ENCODE measurements at regions not wholly inside any gene's neighbourhood (a gene's known extent, or its start where the extent isn't known, plus 50 kb on each side); places are given as distances from the start of the nearest gene placed in this dataset.

- POLR2A ChIA-PET: interaction anchor here (0.7 kb wide), 1 partner anchor 45 kb away, joined by 3 read pairs; no protein-coding TSS in a partner anchor
- peak overlapping the region; percentile 67 for H3K4me2 ChIP-seq (ENCODE audit: low read length)
- H3K27ac ChIP-seq (ENCODE audit: low read depth, low read length, poor library complexity, severe bottlenecking): peak overlapping the region; percentile 37
- H4K20me1 ChIP-seq (ENCODE audit: insufficient read depth, low read length): no peaks in the 10 kb centered on the region
- no TSS peak for BruUV-seq (replicated peaks)
- TF ChIP-seq CTCF (conservative IDR thresholded peaks at IDR 0.05; ENCODE audit: low read length) (no peak), EZH2phosphoT487 (IDR thresholded peaks at IDR 0.05; ENCODE audit: borderline replicate concordance, low read depth, low read length) (no peak)
- H3K79me2 ChIP-seq (ENCODE audit: insufficient read depth, low read depth, low read length): no peaks in the 10 kb centered on the region
- peaks cover 33% of the 10 kb centered on the region for H3K4me1 ChIP-seq (ENCODE audit: insufficient read depth, low read length, poor library complexity, severe bottlenecking)
- CTCF ChIA-PET (ENCODE audit: unreplicated experiment): no interaction called here
- peak overlapping the region; percentile 42 for H3K4me3 ChIP-seq (ENCODE audit: low read depth, low read length, poor library complexity, severe bottlenecking)
- intact Hi-C loops (cut with micrococcal nuclease; ENCODE audit: unreplicated experiment): no loop called here
- no peaks in the 10 kb centered on the region for H3K9me2 ChIP-seq (ENCODE audit: insufficient read depth, low read length)
- DNase-seq (ENCODE audit: low spot score): peak; percentile 70
- H3K36me3 ChIP-seq (ENCODE audit: insufficient read depth, low read length): no peaks in the 10 kb centered on the region
- H3K9me3 ChIP-seq (ENCODE audit: low read length): no peaks in the 10 kb centered on the region
- H2AFZ ChIP-seq (ENCODE audit: low read length): peak overlapping the region; percentile 48; the same call in 1 of the 2 replicates
Observed at GRCh38 chr18:47420130-47420529, 168.7 kb upstream of the SKOR2 start.

GRCh38 chr18:47418746-47419145 lies 167.3 kb upstream of the SKOR2 start:
- CTCF ChIA-PET (ENCODE audit: unreplicated experiment): interaction anchor here (0.6 kb wide), 1 partner anchor 10 kb away, joined by 5 read pairs; no protein-coding TSS in a partner anchor

More at GRCh38 chr18:47418746-47419145, 167.3 kb upstream of the SKOR2 start:
- H3K27ac ChIP-seq (ENCODE audit: low read depth, low read length, poor library complexity, severe bottlenecking): no peak overlapping the region
- no peaks in the 10 kb centered on the region for H3K79me2 ChIP-seq (ENCODE audit: insufficient read depth, low read depth, low read length)
- intact Hi-C loops (cut with micrococcal nuclease; ENCODE audit: unreplicated experiment): no loop called here
- no peaks in the 10 kb centered on the region for H4K20me1 ChIP-seq (ENCODE audit: insufficient read depth, low read length)
- DNase-seq (ENCODE audit: low spot score): no peak
- peaks cover 33% of the 10 kb centered on the region for H3K4me1 ChIP-seq (ENCODE audit: insufficient read depth, low read length, poor library complexity, severe bottlenecking)
- POLR2A ChIA-PET: no interaction called here
- H3K9me2 ChIP-seq (ENCODE audit: insufficient read depth, low read length): no peaks in the 10 kb centered on the region
- no peaks in the 10 kb centered on the region for H3K36me3 ChIP-seq (ENCODE audit: insufficient read depth, low read length)
- H3K9me3 ChIP-seq (ENCODE audit: low read length): no peaks in the 10 kb centered on the region
- H3K4me2 ChIP-seq (ENCODE audit: low read length): peak overlapping the region; percentile 15; the same call in 1 of the 2 replicates
- TF ChIP-seq CTCF (conservative IDR thresholded peaks at IDR 0.05; ENCODE audit: low read length) (no peak), EZH2phosphoT487 (IDR thresholded peaks at IDR 0.05; ENCODE audit: borderline replicate concordance, low read depth, low read length) (no peak)
- H3K4me3 ChIP-seq (ENCODE audit: low read depth, low read length, poor library complexity, severe bottlenecking): no peak overlapping the region
- H2AFZ ChIP-seq (ENCODE audit: low read length): no peak overlapping the region
- BruUV-seq (replicated peaks): no TSS peak
